Fibroblast of the aortic adventitia (primary cell): ENCODE measurements at regions not wholly inside any gene's neighbourhood (a gene's known extent, or its start where the extent isn't known, plus 50 kb on each side); places are given as distances from the start of the nearest gene placed in this dataset.
"Not testable (repeated sequence)": the region's sequence is repeated elsewhere in the genome, so short reads cannot be mapped to it uniquely, and the experiment has no call there.

Source experiments
- DNase-seq: peaks from one replicate; pipeline ENCODE4 v3.0.0-alpha.2; 2010; ENCODE audit warnings: low read depth
- H3K4me3 ChIP-seq: 2 replicates; pipeline ENCODE4 v1.5.1; 2011; ENCODE audit warnings: low read depth, mild to moderate bottlenecking, control low read depth, low read length, moderate library complexity
- TF ChIP-seq, protein P1 (sequence below): IDR thresholded peaks from 2 replicates; pipeline ENCODE4 v1.5.1; 2011; ENCODE audit warnings: mild to moderate bottlenecking, low read length, control low read depth, inconsistent platforms; ENCODE audit not compliant: insufficient read depth

DNA sequence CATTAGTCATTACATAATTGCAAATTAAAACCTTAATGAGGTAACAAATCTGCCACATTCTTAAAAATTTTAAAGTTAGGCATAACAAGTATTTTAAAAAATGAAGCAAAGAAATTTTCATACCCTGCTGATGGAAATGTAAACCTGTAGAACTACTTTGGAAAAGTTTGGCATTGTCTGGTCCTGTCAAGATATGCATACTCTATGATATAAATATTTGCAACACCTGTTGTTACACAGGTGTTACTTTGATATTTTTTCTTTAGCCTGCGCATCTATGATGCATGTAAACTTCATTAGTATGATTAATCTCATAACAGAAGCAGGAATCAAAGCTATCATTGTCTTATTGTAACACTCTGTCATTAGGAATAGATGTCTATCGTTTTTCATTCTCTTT is 634.3 kb downstream of the TRIB2 start:
- no peak overlapping the region for H3K4me3 ChIP-seq
- TF ChIP-seq, protein P1, sequence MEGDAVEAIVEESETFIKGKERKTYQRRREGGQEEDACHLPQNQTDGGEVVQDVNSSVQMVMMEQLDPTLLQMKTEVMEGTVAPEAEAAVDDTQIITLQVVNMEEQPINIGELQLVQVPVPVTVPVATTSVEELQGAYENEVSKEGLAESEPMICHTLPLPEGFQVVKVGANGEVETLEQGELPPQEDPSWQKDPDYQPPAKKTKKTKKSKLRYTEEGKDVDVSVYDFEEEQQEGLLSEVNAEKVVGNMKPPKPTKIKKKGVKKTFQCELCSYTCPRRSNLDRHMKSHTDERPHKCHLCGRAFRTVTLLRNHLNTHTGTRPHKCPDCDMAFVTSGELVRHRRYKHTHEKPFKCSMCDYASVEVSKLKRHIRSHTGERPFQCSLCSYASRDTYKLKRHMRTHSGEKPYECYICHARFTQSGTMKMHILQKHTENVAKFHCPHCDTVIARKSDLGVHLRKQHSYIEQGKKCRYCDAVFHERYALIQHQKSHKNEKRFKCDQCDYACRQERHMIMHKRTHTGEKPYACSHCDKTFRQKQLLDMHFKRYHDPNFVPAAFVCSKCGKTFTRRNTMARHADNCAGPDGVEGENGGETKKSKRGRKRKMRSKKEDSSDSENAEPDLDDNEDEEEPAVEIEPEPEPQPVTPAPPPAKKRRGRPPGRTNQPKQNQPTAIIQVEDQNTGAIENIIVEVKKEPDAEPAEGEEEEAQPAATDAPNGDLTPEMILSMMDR = no peak
- no peak for DNase-seq

DNA sequence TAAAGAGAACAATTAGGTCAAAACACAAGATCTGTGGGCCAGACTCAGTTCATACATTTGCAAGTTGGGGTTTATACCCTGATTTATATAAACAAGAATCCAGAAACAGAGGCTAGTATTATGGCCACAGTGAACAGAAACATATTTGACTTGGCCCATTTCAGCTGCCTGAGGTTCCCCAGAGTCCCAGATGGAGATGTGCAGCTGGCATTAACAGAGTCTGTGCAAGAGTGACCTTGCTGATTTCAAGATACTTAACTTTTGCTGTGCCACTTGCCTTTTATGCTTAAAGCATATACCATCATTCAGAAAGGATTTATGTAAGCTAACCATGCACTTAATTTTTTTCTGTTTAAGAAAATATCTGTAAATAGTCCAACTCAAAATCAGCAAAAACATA is 636.3 kb downstream of the TRIB2 start:
- TF ChIP-seq, protein P1 = no peak
- DNase-seq = no peak
- H3K4me3 ChIP-seq = no peak overlapping the region

DNA sequence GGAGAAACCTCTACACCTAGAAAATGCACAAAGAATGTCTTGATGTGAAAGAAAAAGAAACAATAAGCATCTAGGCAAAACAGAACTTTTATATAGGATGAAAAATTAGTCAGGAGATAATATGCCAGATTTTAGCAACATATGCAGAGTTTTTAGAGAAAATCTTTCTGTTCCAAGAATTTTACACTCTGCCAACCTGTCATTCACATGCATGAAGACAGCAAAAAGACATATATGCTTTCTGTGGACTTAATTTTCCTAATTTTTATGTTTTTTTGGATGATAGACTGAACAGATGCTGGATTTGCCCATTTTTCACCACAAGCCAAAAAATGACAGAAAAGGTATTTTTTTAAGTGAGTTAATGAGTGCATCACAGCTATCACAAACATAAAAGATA is 637.3 kb downstream of the TRIB2 start:
- no peak overlapping the region for H3K4me3 ChIP-seq
- no peak for DNase-seq
- TF ChIP-seq, protein P1 = no peak

DNA sequence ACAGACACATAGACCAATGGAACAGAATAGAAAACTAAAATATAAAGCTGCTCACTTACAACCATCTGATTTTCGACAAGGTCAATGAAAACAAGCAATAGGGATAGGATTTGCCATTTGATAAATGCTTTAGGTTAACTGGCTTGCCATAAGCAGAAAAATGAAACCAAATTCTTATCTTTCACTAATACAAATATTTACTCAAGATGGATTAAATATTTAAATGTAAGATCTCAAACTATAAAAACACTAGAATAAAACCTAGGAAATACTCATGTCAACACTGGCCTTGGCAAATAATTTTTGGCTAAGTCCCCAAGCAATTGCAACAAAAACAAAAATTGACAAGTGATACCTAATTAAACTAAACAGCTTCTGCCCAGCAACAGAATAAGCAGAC is 665.2 kb downstream of the TRIB2 start:
- not testable (repeated sequence) for H3K4me3 ChIP-seq

DNA sequence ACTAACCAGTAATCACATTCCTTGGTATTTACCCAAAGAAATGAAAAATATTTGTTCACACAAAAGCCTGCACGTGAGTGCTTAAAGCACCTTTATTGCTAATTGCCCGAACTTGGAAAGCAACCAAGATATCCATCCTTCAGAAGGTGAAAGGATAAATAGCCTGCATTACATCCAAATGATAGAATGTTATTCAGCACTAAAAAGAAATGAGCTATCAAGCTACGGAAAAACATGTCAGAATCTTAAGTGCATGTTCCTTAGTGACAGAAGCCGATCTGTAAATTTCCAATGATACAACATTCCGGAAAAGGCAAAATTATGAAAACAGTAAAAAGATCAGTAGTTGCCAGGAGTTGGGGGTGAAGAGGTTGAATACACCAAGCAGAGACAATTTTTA is 672.4 kb downstream of the TRIB2 start:
- not testable (repeated sequence) for DNase-seq, H3K4me3 ChIP-seq

More for the DNA sequence above, 665.2 kb downstream of the TRIB2 start:
- DNase-seq = not testable (repeated sequence)

DNA sequence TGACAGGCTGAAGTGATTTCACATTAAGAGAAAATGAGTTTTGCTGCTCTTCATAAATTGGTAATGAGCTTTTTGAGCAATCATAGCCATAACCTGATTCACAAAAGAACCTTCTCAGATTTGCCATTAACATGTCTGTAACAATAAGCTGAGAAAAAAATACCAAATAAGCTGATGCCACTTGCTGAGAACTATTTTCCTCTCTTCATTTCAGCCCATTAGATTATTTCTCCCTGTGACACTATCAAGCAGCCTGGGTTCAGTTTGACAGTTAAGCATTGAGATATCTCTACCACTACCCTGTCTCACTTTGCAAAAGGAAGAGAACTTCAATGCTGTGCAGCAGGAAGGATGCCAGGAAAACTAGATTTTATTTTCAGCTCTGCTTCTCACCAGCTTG is 673.9 kb downstream of the TRIB2 start:
- TF ChIP-seq, protein P1 = no peak

DNA sequence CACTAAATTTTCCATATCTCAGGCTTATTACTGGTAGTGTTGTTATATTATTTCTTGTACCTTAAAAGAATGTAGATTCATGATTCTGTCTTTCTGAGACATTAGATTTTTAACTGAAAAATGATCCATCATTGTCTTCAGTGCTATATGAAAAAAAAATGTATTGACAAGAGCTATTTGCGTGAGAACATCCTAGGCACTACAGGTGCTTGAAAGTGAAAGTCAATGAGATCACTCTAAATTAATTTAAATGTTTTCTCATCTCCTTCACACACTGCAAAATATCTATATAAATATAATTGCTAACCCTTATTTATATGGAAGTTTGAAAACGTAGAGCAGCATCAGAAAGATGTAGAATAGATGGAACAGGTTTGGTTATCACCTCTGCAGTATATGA is 684.6 kb downstream of the TRIB2 start:
- DNase-seq = no peak
- no peak overlapping the region for H3K4me3 ChIP-seq
- TF ChIP-seq, protein P1 = no peak

More for the DNA sequence above, 673.9 kb downstream of the TRIB2 start:
- DNase-seq = no peak
- H3K4me3 ChIP-seq = no peak overlapping the region

DNA sequence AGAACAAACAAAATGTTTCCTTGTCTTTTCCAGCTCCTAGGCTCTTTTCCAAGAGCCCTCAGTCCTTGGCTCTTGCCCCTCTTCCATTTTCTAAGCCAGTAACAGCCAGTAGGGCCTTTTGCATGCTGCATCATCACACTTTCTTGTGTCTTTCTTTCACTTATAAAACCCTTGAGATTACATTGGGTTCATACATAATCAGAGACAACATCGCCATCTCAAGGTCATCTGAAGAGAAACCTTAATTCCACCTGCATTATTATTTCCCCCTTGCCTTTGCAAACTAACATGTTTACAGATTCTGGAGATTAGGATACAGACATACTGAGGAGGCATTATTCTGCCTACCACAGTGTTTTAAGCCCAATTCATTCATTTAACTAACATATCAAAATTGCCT is 697.3 kb downstream of the TRIB2 start:
- no peak for DNase-seq
- no peak overlapping the region for H3K4me3 ChIP-seq
- TF ChIP-seq, protein P1 = no peak
